Panc1 (cell line): ENCODE measurements at regions not wholly inside any gene's neighbourhood (a gene's known extent, or its start where the extent isn't known, plus 50 kb on each side); places are given as distances from the start of the nearest gene placed in this dataset.

Experiments
- ATAC-seq: fragments of 200-7000 bp; cut with Tn5 transposase; 2 replicates; pipeline ENCODE4 v1.9.1; 2020; ENCODE audit warnings: mild to moderate bottlenecking, moderate library complexity
- BruUV-seq: library from RNA; stranded (reverse); fragments of 400-500 nt; replicated peaks from 2 replicates; lab custom pipeline; 2021; lab: Mats Ljungman, UMichigan
- CTCF ChIA-PET: fragments of 300-600 bp; sonication (Branson Sonifier 250); formaldehyde crosslinking; loops from one replicate; lab custom pipeline; 2022; ENCODE audit warnings: antibody characterized with exemption; lab: Charles Lee
- POLR2A ChIA-PET: fragments of 300-600 bp; sonication (Branson Sonifier 250); formaldehyde crosslinking; loops from one replicate; lab custom pipeline; 2022; ENCODE audit warnings: antibody characterized with exemption; lab: Charles Lee
- DNase-seq: peaks from one replicate; pipeline ENCODE4 v3.0.0-alpha.2; 2010; ENCODE audit warnings: low read depth, low spot score
- H3K27ac ChIP-seq: 2 replicates; pipeline ENCODE4 v1.5.1; 2011; ENCODE audit warnings: mild to moderate bottlenecking, low read length, inconsistent platforms
- H3K27me3 ChIP-seq: fragments of 200-500 bp; sonication (Bioruptor generic); 2 replicates; pipeline ENCODE4 v1.6.0; 2014; ENCODE audit warnings: low read length, inconsistent platforms; ENCODE audit not compliant: control insufficient read depth, insufficient read depth
- H3K36me3 ChIP-seq: fragments of 200-500 bp; sonication (Bioruptor generic); 2 replicates; pipeline ENCODE4 v1.5.1; 2014; ENCODE audit warnings: inconsistent platforms, mild to moderate bottlenecking, low read length, moderate library complexity; ENCODE audit not compliant: control insufficient read depth, insufficient read depth
- H3K4me1 ChIP-seq: 2 replicates; pipeline ENCODE4 v1.5.1; 2011; ENCODE audit warnings: inconsistent platforms, mild to moderate bottlenecking, low read length, moderate library complexity; ENCODE audit not compliant: control insufficient read depth, insufficient read depth
- H3K4me3 ChIP-seq, 2 experiments: 2 replicates each; pipeline ENCODE4 v1.5.1; 2011 to 2012; ENCODE audit warnings: low read depth in 2 of 2, low read length in 2 of 2, mild to moderate bottlenecking in 2 of 2, inconsistent platforms in 1 of 2, moderate library complexity in 1 of 2
- H3K9me3 ChIP-seq: fragments of 200-500 bp; sonication (Bioruptor generic); 2 replicates; pipeline ENCODE4 v1.5.1; 2014; ENCODE audit warnings: low read depth, mild to moderate bottlenecking, inconsistent platforms, low read length, moderate library complexity; ENCODE audit not compliant: control insufficient read depth, insufficient read depth
- POLR2AphosphoS5 ChIP-seq: IDR thresholded peaks from 2 replicates; pipeline ENCODE4 v1.6.1; 2012; ENCODE audit warnings: mild to moderate bottlenecking, low read depth, low read length, moderate library complexity
- SIN3A ChIP-seq: IDR thresholded peaks from 2 replicates; pipeline ENCODE4 v1.6.1; 2012; ENCODE audit warnings: low read depth, mild to moderate bottlenecking, low read length, moderate library complexity, borderline replicate concordance; ENCODE audit not compliant: insufficient read depth
- TCF7L2 ChIP-seq: IDR thresholded peaks from 2 replicates; pipeline ENCODE4 v1.6.1; 2011; ENCODE audit warnings: mild to moderate bottlenecking, low read depth, low read length, inconsistent platforms
- in situ Hi-C: cut with HindIII; loops from 2 replicates; pipeline ENCODE4 v1.10.0; 2016; ENCODE audit warnings: low sequenced_read_pairs, low pct_unique_long_range_greater_than_20kb
- intact Hi-C: fragments of 100-400 bp; cut with micrococcal nuclease; formaldehyde crosslinking; loops from one replicate; pipeline ENCODE4 v1.10.0; 2022; ENCODE audit not compliant: unreplicated experiment
- TF ChIP-seq, protein P1 (sequence below): fragments of 450-650 bp; IDR thresholded peaks from 2 replicates; pipeline ENCODE4 v1.5.1; 2017; ENCODE audit warnings: mild to moderate bottlenecking
- TF ChIP-seq, protein P2 (sequence below), 2 experiments: IDR thresholded peaks; 2 replicates each; pipeline ENCODE4 v1.6.1; 2011 to 2012; ENCODE audit warnings: low read depth in 2 of 2, control low read depth in 1 of 2, low read length in 1 of 2, mild to moderate bottlenecking in 1 of 2, moderate library complexity in 1 of 2; ENCODE audit not compliant: insufficient read depth in 1 of 2

DNA sequence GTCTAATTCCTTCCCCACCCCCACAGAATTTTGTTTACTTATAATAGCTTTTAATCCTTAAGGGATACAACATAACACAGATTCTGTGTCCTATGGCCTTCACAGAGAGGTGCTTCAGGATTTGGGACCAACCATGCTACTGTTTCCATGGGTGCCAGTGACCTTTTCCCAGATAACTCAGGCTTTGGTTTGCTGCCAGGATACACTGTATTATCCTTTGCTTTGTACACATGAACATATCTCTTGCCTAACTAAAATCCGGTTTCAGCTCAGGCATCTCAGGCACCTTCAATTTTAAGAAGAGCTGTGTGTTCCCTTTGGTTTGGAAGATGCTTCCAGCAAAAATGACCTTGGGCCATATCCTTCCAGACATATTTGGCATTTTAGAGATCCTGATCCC is 428.4 kb upstream of the CDH5 start:
- intact Hi-C loops, result no loop called here
- no peaks in the 10 kb centered on the region for H3K27me3 ChIP-seq
- ChIA-PET CTCF (no interaction called here), POLR2A (no interaction called here)
- no peak overlapping the region for H3K4me3 ChIP-seq
- H3K4me1 ChIP-seq, result no peaks in the 10 kb centered on the region
- H3K27ac ChIP-seq, result no peak overlapping the region
- TF ChIP-seq, protein P1, sequence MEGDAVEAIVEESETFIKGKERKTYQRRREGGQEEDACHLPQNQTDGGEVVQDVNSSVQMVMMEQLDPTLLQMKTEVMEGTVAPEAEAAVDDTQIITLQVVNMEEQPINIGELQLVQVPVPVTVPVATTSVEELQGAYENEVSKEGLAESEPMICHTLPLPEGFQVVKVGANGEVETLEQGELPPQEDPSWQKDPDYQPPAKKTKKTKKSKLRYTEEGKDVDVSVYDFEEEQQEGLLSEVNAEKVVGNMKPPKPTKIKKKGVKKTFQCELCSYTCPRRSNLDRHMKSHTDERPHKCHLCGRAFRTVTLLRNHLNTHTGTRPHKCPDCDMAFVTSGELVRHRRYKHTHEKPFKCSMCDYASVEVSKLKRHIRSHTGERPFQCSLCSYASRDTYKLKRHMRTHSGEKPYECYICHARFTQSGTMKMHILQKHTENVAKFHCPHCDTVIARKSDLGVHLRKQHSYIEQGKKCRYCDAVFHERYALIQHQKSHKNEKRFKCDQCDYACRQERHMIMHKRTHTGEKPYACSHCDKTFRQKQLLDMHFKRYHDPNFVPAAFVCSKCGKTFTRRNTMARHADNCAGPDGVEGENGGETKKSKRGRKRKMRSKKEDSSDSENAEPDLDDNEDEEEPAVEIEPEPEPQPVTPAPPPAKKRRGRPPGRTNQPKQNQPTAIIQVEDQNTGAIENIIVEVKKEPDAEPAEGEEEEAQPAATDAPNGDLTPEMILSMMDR, result no peak
- TF ChIP-seq SIN3A (no peak), TCF7L2 (no peak), POLR2AphosphoS5 (no peak)
- TF ChIP-seq, protein P2, sequence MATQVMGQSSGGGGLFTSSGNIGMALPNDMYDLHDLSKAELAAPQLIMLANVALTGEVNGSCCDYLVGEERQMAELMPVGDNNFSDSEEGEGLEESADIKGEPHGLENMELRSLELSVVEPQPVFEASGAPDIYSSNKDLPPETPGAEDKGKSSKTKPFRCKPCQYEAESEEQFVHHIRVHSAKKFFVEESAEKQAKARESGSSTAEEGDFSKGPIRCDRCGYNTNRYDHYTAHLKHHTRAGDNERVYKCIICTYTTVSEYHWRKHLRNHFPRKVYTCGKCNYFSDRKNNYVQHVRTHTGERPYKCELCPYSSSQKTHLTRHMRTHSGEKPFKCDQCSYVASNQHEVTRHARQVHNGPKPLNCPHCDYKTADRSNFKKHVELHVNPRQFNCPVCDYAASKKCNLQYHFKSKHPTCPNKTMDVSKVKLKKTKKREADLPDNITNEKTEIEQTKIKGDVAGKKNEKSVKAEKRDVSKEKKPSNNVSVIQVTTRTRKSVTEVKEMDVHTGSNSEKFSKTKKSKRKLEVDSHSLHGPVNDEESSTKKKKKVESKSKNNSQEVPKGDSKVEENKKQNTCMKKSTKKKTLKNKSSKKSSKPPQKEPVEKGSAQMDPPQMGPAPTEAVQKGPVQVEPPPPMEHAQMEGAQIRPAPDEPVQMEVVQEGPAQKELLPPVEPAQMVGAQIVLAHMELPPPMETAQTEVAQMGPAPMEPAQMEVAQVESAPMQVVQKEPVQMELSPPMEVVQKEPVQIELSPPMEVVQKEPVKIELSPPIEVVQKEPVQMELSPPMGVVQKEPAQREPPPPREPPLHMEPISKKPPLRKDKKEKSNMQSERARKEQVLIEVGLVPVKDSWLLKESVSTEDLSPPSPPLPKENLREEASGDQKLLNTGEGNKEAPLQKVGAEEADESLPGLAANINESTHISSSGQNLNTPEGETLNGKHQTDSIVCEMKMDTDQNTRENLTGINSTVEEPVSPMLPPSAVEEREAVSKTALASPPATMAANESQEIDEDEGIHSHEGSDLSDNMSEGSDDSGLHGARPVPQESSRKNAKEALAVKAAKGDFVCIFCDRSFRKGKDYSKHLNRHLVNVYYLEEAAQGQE (IDR thresholded peaks at IDR 0.05; ENCODE audit: insufficient read depth in 1 of 2, low read depth in 2 of 2, low read length in 1 of 2), result no peak
- H3K36me3 ChIP-seq, result no peaks in the 10 kb centered on the region
- in situ Hi-C loops, result no loop called here
- DNase-seq, result no peak
- H3K9me3 ChIP-seq, result no peaks in the 10 kb centered on the region
- no TSS peak for BruUV-seq
- no peak for ATAC-seq

DNA sequence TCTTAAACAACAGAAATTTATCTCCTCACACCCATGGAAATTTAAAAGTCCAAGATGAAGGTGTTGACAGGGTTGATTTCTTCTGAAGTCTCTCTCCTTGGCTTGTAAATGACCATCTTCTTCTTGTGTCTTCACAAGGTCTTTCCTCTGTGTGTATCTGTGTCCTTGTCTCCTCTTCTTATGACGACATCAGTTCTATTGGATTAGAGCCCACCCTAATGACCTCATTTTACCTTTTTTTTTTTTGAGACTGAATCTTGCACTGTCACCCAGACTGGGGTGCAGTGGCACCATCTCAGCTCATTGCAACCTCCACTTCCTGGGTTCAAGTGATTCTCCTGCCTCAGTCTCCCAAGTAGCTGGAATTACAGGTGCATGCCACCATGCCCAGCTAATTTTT is 429.0 kb upstream of the CDH5 start:
- H3K36me3 ChIP-seq, result no peaks in the 10 kb centered on the region
- H3K9me3 ChIP-seq, result no peaks in the 10 kb centered on the region
- H3K4me1 ChIP-seq, result no peaks in the 10 kb centered on the region
- DNase-seq (no peak), ATAC-seq (no peak)
- H3K4me3 ChIP-seq, result no peak overlapping the region
- POLR2A ChIA-PET, result no interaction called here
- in situ Hi-C loops, result no loop called here
- CTCF ChIA-PET, result no interaction called here
- BruUV-seq, result no TSS peak
- TF ChIP-seq SIN3A (no peak), POLR2AphosphoS5 (no peak), TCF7L2 (no peak)
- TF ChIP-seq, protein P2 (IDR thresholded peaks at IDR 0.05; ENCODE audit: insufficient read depth in 1 of 2, low read depth in 2 of 2, low read length in 1 of 2), result no peak
- TF ChIP-seq, protein P1, result no peak
- no peak overlapping the region for H3K27ac ChIP-seq
- intact Hi-C loops, result no loop called here
- no peaks in the 10 kb centered on the region for H3K27me3 ChIP-seq
